ENCODE measurements at regions not wholly inside any gene's neighbourhood (a gene's known extent, or its start where the extent isn't known, plus 50 kb on each side); places are given as distances from the start of the nearest gene placed in this dataset.

DNA sequence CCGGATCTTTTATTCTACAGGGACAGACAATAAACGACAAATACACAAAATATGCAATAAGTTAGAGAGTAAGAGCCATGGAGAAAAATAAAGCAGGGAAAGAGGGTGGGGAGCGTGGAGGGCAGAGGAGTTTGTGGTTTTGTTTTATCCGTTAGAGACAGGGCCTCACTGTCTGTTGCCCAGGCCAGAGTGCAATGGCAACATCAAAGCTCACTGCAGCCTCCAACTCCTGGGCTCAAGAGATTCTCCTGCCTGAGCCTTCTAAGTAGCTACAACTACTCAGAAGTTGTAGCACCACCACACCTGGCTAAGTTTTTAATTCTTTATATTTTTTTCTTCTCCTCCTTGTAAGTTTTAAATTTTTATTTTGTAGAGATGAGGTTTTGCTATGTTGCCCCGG is 54.5 kb upstream of the CTNNA1 start:
- no peaks in the 10 kb centered on the region for H3K9me3 ChIP-seq (ENCODE audit: low read length)

DNA sequence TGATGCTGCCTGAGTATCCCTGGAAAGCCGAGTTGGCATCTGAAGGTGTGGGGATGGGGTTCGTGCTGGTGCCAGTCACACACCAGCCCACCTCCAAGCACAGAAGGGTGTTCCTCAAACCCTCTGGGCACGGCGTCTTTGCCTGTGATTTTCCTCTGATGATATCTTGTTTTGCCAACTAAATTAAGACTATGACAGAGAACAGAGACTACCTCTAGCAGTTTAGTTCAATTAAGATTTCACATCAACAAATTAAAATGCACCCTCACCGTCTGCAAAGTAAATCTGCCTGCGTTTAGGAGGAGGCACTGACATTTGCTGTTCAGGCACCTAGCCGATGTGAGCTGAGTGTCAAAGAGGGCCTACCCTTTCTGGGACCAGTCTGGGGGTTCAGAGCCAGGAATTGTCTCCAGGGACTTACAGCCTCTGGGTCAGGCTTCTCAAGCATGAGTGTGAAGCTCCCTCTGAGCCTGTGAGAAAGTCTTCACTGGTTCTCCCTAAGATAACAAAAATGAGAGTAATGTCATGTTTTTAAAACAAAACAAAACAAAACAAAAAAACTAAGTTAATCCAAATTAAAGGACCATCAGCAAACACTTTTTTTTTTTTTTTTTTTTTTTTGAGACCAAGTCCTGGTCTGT is 55.4 kb upstream of the CTNNA1 start:
- Histone ChIP-seq H3K27me3 (ENCODE audit: insufficient read depth, low read depth, low read length) (no peaks in the 10 kb centered on the region), H3K79me2 (replicated peaks; ENCODE audit: insufficient read depth, low read length) (no peaks in the 10 kb centered on the region), H3K4me2 (ENCODE audit: low read length) (no peak overlapping the region), H3K9ac (ENCODE audit: low read length) (no peak overlapping the region), H3K36me3 (ENCODE audit: insufficient read depth, low read length) (no peaks in the 10 kb centered on the region), H3F3A (ENCODE audit: insufficient read depth, low read length, poor library complexity, severe bottlenecking) (no peaks in the 10 kb centered on the region), H3K4me3 (ENCODE audit: low read length) (no peak overlapping the region), H2AFZ (ENCODE audit: low read depth, low read length) (no peak overlapping the region), H4K20me1 (ENCODE audit: insufficient read depth) (no peaks in the 10 kb centered on the region), H3K9me2 (ENCODE audit: insufficient read depth, low read length) (no peaks in the 10 kb centered on the region), H3K27ac (ENCODE audit: low read length) (no peak overlapping the region), H3K9me3 (ENCODE audit: low read length) (no peaks in the 10 kb centered on the region)
- TF ChIP-seq POLR2AphosphoS5 (IDR thresholded peaks at IDR 0.05) (no peak), SMC3 (conservative IDR thresholded peaks at IDR 0.05; ENCODE audit: poor library complexity) (no peak), EP300 (conservative IDR thresholded peaks at IDR 0.05; ENCODE audit: poor library complexity, severe bottlenecking) (no peak), CTCF (IDR thresholded peaks at IDR 0.05; ENCODE audit: poor library complexity, severe bottlenecking) (no peak), REST (IDR thresholded peaks at IDR 0.05; ENCODE audit: borderline replicate concordance) (no peak), RAD21 (conservative IDR thresholded peaks at IDR 0.05) (no peak), EZH2 (IDR thresholded peaks at IDR 0.05; ENCODE audit: borderline replicate concordance, insufficient read depth, low read length, poor library complexity, severe bottlenecking) (no peak), MXI1 (conservative IDR thresholded peaks at IDR 0.05; ENCODE audit: poor library complexity, severe bottlenecking) (no peak), TAF1 (IDR thresholded peaks at IDR 0.05; ENCODE audit: low read depth) (no peak)

More for the DNA sequence above, 54.5 kb upstream of the CTNNA1 start:
- TF ChIP-seq MXI1 (conservative IDR thresholded peaks at IDR 0.05; ENCODE audit: poor library complexity, severe bottlenecking) (no peak), RAD21 (conservative IDR thresholded peaks at IDR 0.05) (no peak), POLR2AphosphoS5 (IDR thresholded peaks at IDR 0.05) (no peak), REST (IDR thresholded peaks at IDR 0.05; ENCODE audit: borderline replicate concordance) (no peak)
- Histone ChIP-seq H3K27me3 (ENCODE audit: insufficient read depth, low read depth, low read length) (no peaks in the 10 kb centered on the region), H3K36me3 (ENCODE audit: insufficient read depth, low read length) (no peaks in the 10 kb centered on the region), H3K79me2 (replicated peaks; ENCODE audit: insufficient read depth, low read length) (no peaks in the 10 kb centered on the region), H3K4me3 (ENCODE audit: low read length) (no peak overlapping the region), H3K9ac (ENCODE audit: low read length) (no peak overlapping the region), H3K9me2 (ENCODE audit: insufficient read depth, low read length) (no peaks in the 10 kb centered on the region), H2AFZ (ENCODE audit: low read depth, low read length) (no peak overlapping the region), H3K27ac (ENCODE audit: low read length) (no peak overlapping the region), H3K4me2 (ENCODE audit: low read length) (no peak overlapping the region), H3F3A (ENCODE audit: insufficient read depth, low read length, poor library complexity, severe bottlenecking) (no peaks in the 10 kb centered on the region), H4K20me1 (ENCODE audit: insufficient read depth) (no peaks in the 10 kb centered on the region)

Measured in neural cell (in vitro differentiated cells).